ENCODE measurements at regions not wholly inside any gene's neighbourhood (a gene's known extent, or its start where the extent isn't known, plus 50 kb on each side); places are given as distances from the start of the nearest gene placed in this dataset.
"Not testable (repeated sequence)": the region's sequence is repeated elsewhere in the genome, so short reads cannot be mapped to it uniquely, and the experiment has no call there.

DNA sequence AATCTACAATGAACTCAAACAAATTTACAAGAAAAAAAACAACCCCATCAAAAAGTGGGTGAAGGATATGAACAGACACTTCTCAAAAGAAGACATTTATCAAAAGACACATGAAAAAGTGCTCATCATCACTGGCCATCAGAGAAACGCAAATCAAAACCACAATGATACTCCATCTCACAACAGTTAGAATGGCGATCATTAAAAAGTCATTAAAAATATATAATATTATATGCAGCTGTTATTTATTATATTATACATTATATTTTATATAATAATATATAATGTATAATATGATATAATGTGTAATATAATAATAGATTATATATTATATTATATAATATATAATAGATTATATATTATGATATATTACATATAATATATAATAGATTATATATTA is 1194.1 kb upstream of the SLC39A10 start:
- DNase-seq = not testable (repeated sequence)

DNA sequence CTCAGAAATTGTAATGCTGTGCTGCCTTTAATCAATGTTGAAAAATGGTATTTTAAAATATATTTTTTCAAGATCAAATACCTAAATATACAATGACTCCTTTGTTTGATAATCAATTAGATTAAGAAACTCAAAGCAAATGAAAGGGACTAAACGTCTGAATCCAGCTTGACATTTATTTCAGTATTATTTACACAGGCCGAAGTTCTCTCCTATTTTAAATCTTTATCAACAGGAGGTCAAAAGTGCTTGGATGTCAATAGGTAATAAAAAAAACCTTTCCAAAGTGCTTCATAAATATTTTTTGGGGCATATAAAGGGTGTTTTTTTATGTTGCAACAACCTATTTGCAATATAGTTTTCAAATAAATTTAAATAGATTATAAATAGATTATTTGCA is 1201.7 kb upstream of the SLC39A10 start:
- no peak for DNase-seq

DNA sequence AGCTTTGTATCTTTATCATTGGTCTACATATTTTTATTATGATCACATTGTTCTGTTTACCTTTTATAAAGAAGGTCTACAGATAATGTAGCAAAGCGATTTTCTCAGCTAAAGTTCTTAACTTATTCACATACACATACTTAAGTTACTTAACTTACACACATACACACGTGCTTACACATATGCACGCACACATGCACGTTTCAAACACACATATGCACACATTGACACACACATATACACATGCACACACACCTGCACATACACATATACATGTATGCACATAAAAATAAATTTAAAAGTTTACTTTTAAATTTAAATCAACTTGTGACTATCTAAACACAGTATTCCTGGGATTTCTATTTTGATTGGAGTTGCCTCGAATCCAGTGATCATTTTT is 1204.5 kb upstream of the SLC39A10 start:
- DNase-seq = no peak

DNA sequence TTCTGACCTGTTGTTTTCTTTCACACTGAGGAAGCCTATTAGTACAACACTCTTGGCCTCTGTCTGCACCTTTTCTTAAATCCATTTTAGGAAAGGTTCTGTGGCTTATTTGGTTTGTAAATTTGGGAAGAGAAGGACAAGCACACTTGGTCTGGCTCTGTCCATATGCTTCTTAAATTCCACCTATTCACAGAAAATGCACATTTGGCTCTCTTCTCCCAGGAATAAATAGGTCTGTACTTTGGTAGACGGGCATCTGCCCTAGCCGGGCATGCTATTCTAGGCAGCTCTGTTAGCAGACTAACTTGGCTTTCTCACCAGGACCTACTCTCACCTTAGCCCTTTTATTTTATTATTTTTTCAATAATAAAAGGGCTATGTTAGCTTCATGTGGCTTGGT is 1211.8 kb upstream of the SLC39A10 start:
- DNase-seq = no peak

DNA sequence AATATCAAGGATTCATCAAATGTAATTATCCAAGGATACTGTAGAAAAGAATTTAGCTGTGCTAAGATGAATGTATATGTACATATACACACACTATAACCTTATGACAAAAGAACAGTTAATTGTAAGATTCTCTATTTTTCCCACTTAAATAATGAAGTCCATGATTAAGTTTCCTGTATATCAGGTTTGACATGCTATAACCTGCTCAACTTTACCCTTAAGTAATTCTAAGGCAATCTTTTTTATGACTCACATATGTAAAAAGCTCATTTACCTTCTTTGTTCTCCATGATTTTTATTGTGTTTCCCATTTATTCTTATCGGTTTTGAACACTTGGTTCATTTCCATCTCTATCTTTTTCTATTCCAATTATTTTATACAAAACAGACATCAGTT is 1213.1 kb upstream of the SLC39A10 start:
- no peak for DNase-seq

DNA sequence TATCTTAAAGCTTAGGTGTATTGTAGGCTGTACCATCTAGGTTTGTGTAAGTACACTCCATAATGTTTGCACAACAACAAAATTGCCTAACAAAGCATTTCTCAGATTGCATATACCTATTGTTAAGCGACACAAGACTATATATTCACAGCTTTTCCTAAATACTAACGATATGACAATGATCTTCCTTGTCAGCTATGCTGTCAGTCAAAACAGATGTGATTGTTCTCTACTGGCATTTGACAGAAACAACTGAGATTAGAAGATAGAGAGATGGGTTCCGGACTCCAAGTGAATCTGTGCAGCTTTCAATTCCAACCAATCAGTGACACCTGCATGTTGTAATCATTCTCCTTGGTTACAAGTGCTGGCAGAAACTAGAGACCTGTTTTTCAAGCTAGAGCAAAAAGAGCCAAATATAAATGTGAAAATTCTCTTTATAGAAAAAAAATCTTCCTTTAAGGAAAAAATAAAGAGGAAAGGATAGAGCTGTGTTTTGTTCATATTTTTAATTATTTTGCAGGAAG is 1232.3 kb upstream of the SLC39A10 start:
- DNase-seq = no peak

DNA sequence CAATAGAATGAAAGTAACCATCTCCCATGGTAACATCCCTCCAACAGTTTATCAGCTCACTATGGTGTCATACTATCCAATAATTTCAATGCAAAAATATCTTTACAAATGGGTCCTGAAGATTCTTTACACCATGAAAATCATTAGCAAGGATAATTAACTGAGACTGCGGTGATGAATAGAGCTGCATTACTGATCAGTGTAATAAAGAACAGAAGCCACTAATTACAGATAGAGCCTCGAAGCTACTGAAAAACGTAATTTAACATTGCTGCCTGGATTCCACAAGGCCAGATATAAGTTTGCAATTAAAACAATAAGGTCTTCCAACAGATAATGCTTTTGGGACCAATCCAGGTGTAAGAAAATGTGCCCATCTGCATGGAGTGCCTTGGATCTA is 1245.8 kb upstream of the SLC39A10 start:
- DNase-seq = no peak

DNA sequence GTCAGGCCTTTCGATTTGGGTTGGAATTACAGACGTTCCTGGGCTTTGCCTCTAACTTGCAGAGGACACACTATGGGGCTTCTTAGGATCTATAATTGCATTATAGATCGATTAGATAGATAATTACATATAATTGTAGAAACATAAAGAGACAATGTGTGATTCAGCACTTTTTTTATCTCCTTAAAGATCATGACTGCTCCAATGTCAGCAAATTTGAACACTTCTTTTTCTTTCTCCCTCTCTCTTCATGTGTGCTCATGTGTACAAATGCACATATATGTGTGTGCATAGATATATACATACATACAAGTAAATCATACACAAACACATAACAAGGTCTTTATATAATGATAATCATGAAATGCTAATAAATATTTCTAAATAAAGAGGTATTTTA is 1261.2 kb upstream of the SLC39A10 start:
- no peak for DNase-seq

DNA sequence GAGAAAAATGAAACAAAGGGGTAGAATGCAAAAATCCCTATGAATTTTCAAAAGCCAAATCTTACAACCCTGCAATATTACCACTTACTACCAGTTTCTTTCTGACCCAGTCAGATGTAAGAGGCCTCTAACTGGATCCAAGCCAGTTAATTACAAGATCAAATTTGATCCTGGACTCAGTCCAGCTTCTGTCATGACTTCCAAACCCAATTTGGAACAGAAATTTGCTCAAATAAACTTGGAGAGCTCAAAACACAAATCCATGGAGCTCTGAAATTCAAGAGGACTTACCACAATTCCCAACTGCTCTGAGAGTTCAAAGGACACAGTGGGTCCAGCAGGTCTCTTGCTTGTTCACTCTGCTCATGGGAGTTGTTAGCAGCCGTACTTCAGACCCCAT is 1271.7 kb upstream of the SLC39A10 start:
- DNase-seq = no peak

DNA sequence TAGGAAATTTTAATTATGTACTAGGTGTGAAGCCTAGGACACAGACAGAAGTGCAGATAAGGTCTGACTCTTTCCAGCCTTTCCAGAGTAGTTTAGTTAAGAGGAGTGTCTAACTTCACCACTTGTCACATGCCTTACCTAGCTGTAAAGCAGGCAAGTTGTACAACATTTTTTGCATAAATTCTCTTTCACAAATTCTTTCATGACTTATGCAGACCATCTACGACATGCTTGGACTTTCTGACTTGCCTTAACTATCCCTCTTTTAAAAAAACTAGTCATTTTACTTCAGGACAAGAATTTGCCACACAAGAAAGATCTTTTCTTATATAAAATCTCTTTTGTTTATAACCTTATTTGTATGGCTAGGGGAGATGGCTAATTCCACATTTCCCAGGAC is 1273.6 kb upstream of the SLC39A10 start:
- DNase-seq = no peak

DNA sequence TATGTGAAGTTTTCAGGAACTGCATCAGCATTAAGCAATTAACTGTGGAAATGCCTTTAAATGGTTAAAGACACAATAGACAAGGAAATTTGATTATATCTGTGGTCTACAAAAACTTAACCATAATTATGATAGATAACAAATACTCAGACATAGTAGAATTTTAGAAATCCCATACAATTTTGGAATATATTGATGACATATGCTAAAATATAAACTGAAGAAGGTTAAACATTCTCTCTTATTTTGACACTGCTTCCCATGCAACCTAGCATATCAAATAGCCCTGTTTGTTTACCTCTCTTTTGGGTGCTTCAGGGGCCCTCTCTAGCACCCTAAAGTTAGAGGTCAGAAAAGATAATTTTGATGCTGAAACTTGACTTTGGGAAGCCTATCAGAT is 1274.8 kb upstream of the SLC39A10 start:
- no peak for DNase-seq

DNA sequence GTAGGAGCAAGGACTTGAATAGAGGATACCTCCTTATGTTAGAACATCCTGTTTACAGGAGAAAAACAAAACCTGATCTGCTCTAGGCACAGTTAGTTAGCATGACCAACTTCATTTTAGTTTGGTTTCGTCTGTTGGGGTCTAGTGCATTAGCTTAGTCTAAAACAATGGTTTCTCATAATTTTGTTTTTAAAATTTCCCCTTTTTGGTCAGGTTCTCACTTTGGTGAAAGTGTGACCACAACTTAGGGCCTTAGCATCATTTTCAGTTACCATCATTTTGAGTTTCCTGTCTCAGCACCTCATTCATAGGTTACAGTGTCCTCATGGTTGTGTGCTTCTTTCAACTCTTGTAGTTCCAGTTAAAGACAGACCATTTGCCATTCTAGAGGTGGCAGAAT is 1277.0 kb upstream of the SLC39A10 start:
- DNase-seq = no peak

DNA sequence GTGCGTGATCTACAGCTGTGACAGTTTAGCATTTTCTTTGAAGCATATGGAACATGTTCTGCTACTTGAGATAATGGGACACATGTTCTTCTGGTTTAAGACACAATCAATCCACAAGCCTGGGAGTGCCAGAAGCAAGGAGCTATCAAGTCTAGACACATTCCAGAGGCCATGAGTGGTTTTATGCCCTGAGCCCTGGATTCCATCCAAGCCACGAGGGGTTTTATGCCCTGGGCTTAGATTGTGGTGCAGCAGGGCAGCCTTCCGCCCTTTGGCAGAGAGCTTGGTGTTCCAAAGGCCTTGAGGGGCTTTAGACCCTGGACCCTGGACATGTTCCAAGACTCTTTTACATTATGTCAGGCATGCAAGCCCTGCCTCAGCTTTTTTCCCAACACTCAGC is 1289.6 kb upstream of the SLC39A10 start:
- not testable (repeated sequence) for DNase-seq

DNA sequence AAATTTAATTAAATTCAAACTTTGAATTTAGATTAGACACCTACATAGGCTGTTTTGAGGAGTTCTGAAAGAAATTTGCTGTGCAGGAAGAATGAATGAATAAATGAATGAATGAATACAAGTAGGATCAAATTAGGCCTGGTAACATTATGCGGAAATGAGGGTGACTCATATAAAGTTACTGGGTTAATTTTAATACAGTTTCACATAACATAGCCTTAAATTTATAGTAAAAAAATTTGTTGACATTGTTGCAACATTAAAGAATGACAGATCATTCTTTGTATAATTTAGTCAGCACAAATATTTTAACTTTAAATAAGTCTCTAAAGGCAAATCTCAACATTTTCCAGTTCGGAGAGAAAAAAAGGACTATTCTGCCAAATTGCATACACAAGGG is 1293.1 kb upstream of the SLC39A10 start:
- no peak for DNase-seq

DNA sequence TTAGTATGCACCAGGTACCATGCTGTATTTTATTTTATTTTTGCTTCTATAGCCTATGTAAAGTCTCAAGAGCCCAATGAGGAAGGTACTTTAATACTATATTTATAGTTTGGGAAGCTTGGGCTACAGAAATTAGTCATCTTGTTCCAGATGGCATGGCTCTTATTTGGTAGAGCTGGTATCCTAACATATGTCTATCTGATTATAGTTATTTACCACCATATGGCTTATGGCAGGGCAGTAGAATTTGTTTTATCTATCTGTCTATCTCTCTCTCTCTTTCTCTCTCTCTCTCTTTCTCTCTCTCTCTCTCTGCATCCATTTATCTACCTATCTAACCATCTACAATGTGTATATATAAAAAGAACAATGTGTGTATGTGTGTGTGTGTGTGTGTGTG is 1293.7 kb upstream of the SLC39A10 start:
- no peak for DNase-seq

DNA sequence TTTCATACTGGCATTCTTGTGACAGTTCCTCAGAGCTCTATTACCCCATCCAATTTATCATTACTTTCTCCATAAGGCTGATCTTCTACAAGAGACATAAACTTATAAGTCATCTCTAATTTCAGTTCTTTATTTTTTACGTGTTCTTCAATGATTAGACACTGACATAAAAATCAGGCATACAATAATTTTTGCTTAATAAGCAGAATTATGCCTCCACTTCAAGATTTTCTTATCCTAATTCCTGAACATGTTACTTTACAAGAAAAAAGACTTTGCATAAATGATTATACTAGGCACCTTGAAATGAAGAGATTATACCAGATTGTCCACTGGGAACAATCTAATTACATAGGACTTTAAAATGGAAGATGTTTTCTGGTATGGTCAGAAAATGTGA is 1304.5 kb upstream of the SLC39A10 start:
- DNase-seq = no peak

DNA sequence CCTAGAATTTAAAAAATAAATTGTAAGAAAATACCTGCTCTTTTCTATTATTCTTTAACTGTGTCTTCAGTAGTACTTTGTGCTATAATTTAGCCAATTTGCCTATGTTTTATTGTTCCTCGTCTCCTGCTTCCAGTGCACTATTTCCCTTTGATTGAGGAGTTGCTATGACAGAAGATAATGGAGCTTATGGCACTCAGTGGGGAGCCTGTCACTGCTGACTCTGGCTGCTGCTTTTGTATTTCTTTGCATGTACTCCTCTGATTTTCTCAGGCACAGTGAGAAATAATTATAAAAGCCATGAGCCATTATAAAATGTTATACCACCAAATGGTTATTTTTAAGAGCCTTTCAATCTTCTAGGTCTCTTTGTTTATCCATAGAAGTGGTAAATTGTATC is 1310.8 kb upstream of the SLC39A10 start:
- DNase-seq = no peak

DNA sequence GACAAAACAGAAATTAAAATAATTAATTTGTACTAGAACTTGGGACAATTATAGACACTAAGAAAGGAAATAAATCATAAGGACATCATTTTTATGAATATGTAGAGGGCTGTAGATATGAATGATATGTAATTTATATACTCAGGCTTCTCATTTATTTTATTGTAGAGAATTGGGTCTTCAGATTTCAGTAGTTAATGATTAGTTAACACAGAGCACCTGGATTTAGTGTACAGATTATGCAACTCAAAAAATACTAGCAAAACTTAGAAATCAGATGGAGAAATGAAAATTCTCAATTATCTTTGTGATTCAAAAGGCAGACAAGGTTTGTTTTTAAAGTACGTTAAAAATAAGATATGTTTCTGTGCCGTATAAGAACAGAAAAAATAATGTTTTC is 1311.7 kb upstream of the SLC39A10 start:
- no peak for DNase-seq

DNA sequence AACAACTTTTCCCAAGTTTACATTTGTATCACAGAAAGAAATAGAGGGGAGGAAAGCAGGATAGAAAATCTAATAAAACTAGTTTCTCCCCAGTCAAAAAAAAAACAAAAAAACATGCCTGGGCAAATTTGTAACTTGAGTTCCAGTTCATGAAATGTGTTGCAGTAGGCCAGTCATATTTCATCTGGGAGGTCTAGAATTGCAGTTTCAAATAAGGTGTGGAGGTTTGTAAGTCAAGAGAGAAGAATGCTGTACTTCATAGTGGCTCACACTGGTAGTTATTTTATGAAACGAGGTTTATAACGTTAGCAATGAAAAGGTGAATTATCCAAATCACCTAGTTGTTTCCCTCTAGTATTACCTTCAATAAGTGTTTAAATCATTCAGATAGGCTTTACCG is 1313.9 kb upstream of the SLC39A10 start:
- DNase-seq = no peak

DNA sequence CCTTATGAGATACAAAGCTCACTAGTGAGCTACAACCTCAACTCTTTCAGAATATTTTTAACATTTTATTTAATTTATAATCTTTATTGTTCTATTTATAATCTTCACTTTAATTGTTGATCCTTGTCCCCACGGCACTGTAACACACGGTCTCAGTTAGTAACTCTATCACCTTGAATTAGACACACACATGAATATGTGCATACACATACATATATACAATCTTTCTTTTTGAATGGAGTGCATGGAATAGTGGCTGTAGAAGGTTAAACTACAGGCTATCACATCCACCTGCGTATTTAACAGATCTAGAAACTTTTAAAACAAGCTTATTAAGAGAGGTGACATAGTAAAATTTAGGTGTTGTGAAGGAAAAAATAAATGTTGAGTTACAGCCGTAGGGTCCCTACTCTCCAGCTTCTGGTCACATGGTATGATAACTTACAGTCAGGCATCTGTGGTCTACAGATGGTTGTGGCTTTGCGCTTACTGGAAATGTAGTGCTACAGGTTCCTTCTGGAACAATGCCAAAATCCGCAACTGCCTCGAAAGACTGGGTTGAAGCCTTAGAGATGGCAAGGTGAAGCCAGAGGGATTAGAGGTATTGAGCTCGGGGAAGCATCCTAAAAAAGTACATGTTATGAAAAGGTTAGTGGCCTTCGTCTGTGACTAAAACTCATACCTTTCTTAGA is 1324.1 kb upstream of the SLC39A10 start:
- no peak for DNase-seq

DNA sequence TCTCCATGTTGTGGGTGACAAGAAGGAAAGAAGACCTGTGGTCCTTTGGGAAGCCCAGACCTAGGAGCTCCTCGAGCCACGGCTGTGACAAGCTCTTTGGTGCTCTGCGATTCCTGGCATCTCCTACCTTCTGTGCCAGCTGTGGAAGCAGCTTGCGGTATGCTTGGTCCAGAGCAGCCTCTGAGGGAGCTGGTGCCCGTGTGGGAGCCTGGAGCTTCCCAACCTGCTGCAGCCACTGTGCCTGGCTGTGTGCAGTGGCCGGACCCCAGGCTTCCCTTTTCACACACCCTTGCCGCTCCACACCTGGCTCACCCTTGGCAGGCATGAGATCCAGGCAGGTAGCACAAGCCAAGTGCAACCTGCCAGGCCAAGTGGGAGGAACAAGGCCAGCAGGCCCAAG is 1328.6 kb upstream of the SLC39A10 start:
- no peak for DNase-seq

DNA sequence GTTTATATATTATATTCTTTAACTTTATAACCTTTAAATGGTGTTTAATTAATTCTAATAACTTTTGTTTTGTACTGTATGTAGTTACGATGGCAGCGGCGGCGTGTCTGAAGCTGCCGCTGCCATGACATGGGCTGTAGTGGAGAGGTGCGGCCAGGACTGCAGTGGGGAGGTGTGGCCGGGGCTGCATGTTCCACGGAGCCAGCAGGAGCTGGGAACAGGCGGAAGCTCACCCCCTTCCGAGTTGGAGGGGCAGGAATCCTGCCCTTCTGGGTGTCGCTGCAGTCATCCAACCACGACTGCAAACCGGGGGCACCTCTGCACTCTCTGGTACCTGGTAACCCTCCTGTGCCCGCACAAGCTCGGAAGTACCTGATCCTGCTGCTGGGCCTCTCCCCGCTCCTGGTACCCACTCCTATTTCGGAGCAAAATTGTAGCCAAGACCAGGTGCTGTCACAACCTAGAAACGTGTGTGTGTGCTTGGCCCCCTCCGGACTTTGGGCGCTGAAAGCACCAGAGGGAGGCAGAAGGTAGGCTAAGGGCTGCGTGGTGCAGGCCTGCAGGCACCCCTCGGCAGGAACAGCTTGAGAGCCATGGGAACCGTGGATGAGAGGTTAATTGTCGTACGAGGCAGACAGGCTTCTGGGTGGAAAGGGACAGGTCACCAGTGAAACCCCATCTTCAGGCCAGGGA is 1329.7 kb upstream of the SLC39A10 start:
- no peak for DNase-seq

DNA sequence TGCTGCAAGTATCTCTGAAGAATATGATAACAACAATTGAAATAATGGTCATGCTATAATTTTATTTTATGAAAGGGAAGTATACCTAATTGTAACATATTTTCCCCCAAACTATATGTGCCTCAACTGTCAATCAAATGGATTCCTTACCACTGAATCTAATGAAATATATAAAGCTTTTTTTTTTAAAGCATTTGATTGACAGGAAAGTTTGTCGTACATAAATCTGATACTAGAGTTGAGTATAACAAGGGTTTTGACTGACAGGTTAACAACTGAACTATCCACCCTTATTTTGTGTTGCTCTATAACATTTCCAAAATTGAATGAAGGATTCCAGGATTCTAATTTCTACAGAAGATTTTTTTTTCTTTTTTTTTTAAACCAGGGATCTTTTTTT is 1333.3 kb upstream of the SLC39A10 start:
- no peak for DNase-seq

DNA sequence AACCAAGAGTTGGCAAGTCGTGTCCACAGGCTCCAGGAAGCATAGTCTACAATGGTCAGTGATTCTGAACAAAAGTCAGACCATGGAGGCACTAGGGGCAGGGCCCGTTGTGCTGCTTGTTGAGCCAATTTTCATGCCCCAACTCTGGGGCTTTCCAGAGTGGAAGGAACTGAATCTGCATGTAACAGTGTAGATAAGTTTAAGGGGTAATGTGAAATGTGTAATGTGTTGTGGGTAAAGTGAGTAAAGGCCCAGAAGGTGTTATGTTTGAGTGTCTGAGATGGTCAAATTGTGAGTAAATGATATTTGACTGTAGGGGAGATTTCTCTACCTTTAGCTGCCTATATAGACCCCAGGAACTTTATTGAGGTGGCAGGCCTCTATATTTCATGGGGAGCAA is 1336.5 kb upstream of the SLC39A10 start:
- DNase-seq = no peak
